ENCODE measurements at regions not wholly inside any gene's neighbourhood (a gene's known extent, or its start where the extent isn't known, plus 50 kb on each side); places are given as distances from the start of the nearest gene placed in this dataset.
"Not testable (repeated sequence)": the region's sequence is repeated elsewhere in the genome, so short reads cannot be mapped to it uniquely, and the experiment has no call there.

DNA sequence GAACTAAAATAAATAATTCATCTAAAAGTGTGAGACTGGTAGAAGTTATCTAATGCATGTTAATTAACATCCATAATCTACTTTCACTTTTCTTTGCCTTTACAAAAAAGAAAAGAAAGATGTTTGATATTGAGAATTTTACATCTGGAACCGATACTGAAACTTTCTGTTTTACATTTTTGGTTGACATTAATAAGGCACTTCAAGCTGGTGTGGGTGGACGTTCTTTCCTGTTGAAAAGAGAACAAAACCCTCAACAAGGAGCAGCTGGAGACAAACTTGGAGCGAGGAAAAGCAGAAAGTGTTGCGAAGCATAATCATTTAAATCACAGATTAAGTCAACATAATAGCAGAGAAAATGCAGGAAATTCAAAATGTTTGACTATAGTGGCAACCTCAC is 575.2 kb upstream of the ADGRB3 start:
- Histone ChIP-seq H3K27me3 (ENCODE audit: control insufficient read depth, insufficient read depth, low read length) (no peaks in the 10 kb centered on the region), H3K36me3 (ENCODE audit: control insufficient read depth, insufficient read depth, low read length) (no peaks in the 10 kb centered on the region), H3K4me3 (ENCODE audit: low read depth, low read length) (no peak overlapping the region)
- TF ChIP-seq, protein P1, sequence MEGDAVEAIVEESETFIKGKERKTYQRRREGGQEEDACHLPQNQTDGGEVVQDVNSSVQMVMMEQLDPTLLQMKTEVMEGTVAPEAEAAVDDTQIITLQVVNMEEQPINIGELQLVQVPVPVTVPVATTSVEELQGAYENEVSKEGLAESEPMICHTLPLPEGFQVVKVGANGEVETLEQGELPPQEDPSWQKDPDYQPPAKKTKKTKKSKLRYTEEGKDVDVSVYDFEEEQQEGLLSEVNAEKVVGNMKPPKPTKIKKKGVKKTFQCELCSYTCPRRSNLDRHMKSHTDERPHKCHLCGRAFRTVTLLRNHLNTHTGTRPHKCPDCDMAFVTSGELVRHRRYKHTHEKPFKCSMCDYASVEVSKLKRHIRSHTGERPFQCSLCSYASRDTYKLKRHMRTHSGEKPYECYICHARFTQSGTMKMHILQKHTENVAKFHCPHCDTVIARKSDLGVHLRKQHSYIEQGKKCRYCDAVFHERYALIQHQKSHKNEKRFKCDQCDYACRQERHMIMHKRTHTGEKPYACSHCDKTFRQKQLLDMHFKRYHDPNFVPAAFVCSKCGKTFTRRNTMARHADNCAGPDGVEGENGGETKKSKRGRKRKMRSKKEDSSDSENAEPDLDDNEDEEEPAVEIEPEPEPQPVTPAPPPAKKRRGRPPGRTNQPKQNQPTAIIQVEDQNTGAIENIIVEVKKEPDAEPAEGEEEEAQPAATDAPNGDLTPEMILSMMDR (IDR thresholded peaks at IDR 0.05; ENCODE audit: insufficient read depth, low read depth, low read length): no peak
- CTCF ChIA-PET: no interaction called here
- DNase-seq (ENCODE audit: low read depth): no peak
- POLR2A ChIA-PET: no interaction called here

DNA sequence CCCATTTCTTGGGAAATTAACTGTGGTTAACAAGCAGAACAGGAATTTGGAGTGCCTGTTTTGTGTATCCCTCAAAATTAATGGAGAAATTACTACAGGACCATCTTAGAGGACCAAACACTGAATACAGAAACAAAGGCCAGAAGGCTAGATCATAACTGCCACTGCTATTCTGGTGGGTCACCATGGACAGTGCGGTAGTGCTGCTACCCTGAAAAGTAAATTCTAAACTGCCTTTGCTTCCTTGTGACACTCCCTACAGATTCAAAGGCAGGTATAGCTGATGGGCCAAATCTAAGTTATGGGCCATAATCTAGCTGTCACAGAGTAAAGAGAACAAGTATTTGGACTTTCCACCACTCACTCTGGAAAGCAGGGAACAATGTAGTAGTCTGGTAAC is 575.8 kb upstream of the ADGRB3 start:
- TF ChIP-seq, protein P1 (IDR thresholded peaks at IDR 0.05; ENCODE audit: insufficient read depth, low read depth, low read length): no peak
- ChIA-PET CTCF (no interaction called here), POLR2A (no interaction called here)
- no peaks in the 10 kb centered on the region for H3K27me3 ChIP-seq (ENCODE audit: control insufficient read depth, insufficient read depth, low read length)
- DNase-seq (ENCODE audit: low read depth): no peak
- no peak overlapping the region for H3K4me3 ChIP-seq (ENCODE audit: low read depth, low read length)
- H3K36me3 ChIP-seq (ENCODE audit: control insufficient read depth, insufficient read depth, low read length): no peaks in the 10 kb centered on the region

DNA sequence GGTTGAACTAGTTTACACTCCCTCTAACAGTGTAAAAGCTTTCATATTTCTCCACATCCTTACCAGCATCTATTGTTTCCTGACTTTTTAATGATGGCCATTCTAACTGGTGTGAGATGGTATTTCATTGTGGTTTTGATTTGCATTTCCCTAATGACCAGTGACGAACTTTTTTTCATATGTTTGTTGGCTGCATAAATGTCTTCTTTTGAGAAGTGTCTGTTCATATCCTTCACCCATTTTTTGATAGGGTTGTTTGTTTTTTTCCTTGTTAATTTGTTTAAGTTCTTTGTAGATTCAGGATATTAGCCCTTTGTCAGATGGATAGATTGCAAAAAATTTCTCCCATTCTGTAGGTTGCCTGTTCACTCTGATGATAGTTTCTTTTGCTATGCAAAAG is 578.5 kb upstream of the ADGRB3 start:
- DNase-seq (ENCODE audit: low read depth): not testable (repeated sequence)

DNA sequence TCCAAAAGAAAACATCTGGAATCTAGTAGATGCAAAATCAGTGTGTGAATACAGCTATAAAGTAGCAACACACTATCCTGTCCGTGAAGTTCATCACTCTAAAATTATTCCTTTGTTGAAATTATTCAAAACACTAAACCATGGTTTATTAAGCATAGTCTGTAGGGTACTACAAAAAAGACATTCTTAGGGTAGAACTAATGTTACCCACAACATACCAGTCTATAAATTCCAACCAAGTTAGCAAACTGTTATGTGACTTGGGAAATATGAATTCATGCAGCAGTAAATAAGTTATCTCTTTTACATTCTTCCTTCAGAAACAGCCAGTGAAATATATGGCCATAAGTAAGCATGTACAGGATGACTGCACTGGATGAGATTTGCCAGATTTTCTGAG is 580.3 kb upstream of the ADGRB3 start:
- CTCF ChIA-PET: no interaction called here

More for the DNA sequence above, 578.5 kb upstream of the ADGRB3 start:
- H3K36me3 ChIP-seq (ENCODE audit: control insufficient read depth, insufficient read depth, low read length); POLR2A ChIA-PET; H3K27me3 ChIP-seq (ENCODE audit: control insufficient read depth, insufficient read depth, low read length); CTCF ChIA-PET; H3K4me3 ChIP-seq (ENCODE audit: low read depth, low read length): not testable (repeated sequence)

DNA sequence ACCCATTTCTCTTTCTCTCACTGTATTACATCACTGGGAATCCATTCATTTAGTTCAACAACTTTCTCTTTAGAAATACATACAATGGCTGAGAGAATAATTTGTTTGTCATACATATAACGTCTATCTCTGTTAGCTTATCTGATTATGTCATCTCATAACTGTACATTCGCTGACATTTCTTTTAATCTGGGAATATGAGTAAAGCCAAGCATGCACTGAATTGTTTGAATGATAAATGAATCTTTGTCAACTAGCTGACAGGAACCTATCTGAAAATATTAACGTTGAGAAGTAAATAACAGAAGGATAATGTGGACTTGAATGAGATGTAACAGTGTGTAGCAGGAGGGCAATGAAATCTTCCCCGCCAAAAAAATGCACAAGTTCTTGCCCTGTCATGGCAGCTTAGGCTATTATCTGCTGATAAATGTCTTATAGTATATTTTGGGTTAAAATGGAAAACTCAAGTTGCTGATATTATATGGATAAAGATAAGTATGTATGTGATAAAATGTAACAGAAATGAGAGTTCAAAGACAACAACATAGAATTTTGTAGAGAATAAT is 581.2 kb upstream of the ADGRB3 start:
- CTCF ChIA-PET: no interaction called here
- Histone ChIP-seq H3K36me3 (ENCODE audit: control insufficient read depth, insufficient read depth, low read length) (no peaks in the 10 kb centered on the region), H3K4me3 (ENCODE audit: low read depth, low read length) (no peak overlapping the region), H3K27me3 (ENCODE audit: control insufficient read depth, insufficient read depth, low read length) (no peaks in the 10 kb centered on the region)
- POLR2A ChIA-PET: no interaction called here
- TF ChIP-seq, protein P1 (IDR thresholded peaks at IDR 0.05; ENCODE audit: insufficient read depth, low read depth, low read length): no peak
- DNase-seq (ENCODE audit: low read depth): no peak

More for the DNA sequence above, 580.3 kb upstream of the ADGRB3 start:
- DNase-seq (ENCODE audit: low read depth): no peak
- POLR2A ChIA-PET: no interaction called here
- H3K27me3 ChIP-seq (ENCODE audit: control insufficient read depth, insufficient read depth, low read length): no peaks in the 10 kb centered on the region
- TF ChIP-seq, protein P1 (IDR thresholded peaks at IDR 0.05; ENCODE audit: insufficient read depth, low read depth, low read length): no peak
- H3K4me3 ChIP-seq (ENCODE audit: low read depth, low read length): no peak overlapping the region
- H3K36me3 ChIP-seq (ENCODE audit: control insufficient read depth, insufficient read depth, low read length): no peaks in the 10 kb centered on the region

DNA sequence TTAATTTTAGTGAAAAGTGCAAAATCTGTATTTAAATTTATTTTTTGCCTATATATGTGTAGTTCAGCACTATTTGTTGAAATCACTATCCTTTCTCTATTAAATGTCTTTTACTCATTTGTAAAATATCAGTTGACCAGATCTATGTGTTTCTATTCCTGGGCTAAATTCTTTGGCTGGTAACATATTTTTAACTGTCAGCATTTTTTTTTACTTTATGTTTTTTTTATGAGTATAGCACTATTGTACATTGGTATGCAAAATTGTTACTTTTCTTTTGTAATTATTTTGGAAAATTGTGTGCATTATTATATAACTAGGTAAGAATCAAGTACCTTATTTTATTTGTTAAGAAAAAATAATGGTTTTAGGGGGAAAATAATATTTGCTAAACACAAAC is 582.8 kb upstream of the ADGRB3 start:
- Histone ChIP-seq H3K36me3 (ENCODE audit: control insufficient read depth, insufficient read depth, low read length) (no peaks in the 10 kb centered on the region), H3K4me3 (ENCODE audit: low read depth, low read length) (no peak overlapping the region), H3K27me3 (ENCODE audit: control insufficient read depth, insufficient read depth, low read length) (no peaks in the 10 kb centered on the region)
- ChIA-PET POLR2A (no interaction called here), CTCF (no interaction called here)
- TF ChIP-seq, protein P1 (IDR thresholded peaks at IDR 0.05; ENCODE audit: insufficient read depth, low read depth, low read length): no peak
- DNase-seq (ENCODE audit: low read depth): no peak
